AML-193 (cell line): ENCODE measurements at regions not wholly inside any gene's neighbourhood (a gene's known extent, or its start where the extent isn't known, plus 50 kb on each side); places are given as distances from the start of the nearest gene placed in this dataset.

Source experiments
- DNase-seq, 2 experiments: peaks; one replicate each; lab custom pipeline; 2025; lab: John Stamatoyannopoulos, UW

- DNase-seq, result no peak
These were observed 362.9 kb downstream of the ZEB2 start for GRCh38 chr2:144156736-144157640.

DNA sequence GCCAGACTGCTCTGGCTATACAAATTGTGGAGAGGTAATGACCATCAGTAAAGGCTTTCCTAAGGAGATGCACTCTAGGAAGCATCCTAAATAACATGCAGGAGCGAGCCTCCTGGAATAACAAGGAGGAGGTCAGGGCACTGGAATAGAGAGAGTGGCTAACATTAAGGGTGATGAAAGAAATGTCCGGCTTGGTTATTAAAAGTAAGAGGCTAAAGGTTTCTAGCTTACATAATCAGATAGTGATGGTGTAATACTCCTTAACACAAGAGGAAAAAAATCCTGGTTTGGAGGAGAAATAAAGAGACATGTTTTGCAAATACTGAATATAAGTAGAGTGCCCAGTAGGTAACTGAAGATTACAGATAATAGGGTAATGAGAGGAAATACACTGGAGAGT, 365.7 kb downstream of the ZEB2 start:
- DNase-seq, result no peak

DNA sequence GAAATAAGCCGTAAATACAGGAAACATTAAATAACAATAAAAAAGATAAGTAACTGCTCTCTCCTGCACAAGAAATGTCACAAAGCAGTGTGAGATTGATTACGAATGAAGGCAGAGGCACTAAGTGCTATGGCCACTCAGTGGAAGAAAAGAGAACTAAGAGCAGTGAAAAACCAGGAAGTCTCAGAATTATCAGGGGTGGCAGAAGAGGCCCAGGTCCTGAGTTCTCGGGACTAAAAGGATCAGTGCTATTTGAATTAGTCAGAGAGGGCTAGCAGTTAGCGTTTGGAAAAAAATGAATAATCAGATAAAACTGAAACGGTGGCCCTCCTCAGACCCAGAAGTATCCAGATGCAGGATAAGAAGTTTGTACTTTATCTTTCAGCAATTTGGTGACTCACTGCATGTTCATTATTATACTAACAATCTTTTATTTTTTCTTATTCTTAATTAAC, 367.1 kb downstream of the ZEB2 start:
- DNase-seq, result peak; percentile 34 to 47

DNA sequence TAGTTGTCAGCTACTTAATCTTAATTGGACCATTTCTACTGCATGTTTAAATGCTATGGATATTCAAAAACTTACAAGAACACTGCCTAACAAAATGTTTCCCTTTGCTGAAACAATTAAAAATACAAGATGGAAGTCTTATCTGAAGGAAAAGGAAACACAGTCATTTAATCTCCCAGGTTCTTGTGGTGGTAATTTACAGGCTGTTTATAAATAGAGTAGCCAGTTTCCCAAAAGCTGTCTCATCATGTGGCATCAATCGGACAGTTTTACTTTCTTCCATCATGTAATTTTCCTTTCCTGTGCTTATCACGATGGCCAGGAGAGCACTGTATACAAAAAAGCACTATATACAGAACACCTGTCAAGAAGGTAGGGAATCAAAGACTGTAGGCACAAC, 368.1 kb downstream of the ZEB2 start:
- no peak for DNase-seq

GRCh38 chr2:144151405-144151804, 368.5 kb downstream of the ZEB2 start:
- no peak for DNase-seq

DNA sequence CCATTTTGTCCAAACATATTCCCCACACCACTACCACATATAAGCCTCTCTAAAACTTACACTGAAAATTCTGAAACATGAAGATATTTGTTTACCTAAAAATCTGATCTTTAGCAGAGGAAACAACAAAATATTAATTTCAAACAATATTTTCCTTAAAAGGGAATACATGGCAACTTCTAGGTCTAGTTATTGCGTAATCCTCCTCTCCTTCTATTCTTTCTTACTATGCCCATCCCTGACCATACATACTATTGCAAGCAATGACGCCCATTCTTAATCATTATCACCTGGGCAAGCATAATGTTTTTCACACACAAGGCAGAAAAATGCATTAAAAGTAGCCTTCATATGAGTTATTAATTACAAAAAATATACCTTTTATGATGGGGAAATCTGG, 372.6 kb downstream of the ZEB2 start:
- DNase-seq, result no peak

GRCh38 chr2:144146876-144147275, 373.0 kb downstream of the ZEB2 start:
- DNase-seq, result no peak

DNA sequence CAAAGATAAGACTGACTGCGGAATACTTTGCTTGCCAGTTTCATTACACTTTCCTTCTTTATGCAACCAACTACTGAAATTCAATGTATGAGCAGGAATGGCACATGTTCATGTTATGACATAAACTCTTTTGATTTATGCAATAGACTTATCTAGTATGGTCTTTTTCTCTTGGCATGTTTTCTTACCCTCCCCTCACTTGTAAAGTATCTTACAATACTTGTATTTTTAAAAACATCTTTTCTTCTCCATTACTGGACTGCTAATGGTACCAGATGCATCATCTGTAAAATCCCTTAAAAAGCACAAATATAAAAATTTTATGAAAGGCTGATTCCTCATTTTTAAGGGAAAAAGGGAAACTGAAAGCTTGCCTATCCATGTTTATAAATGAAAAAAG, 373.8 kb downstream of the ZEB2 start:
- DNase-seq, result no peak

DNA sequence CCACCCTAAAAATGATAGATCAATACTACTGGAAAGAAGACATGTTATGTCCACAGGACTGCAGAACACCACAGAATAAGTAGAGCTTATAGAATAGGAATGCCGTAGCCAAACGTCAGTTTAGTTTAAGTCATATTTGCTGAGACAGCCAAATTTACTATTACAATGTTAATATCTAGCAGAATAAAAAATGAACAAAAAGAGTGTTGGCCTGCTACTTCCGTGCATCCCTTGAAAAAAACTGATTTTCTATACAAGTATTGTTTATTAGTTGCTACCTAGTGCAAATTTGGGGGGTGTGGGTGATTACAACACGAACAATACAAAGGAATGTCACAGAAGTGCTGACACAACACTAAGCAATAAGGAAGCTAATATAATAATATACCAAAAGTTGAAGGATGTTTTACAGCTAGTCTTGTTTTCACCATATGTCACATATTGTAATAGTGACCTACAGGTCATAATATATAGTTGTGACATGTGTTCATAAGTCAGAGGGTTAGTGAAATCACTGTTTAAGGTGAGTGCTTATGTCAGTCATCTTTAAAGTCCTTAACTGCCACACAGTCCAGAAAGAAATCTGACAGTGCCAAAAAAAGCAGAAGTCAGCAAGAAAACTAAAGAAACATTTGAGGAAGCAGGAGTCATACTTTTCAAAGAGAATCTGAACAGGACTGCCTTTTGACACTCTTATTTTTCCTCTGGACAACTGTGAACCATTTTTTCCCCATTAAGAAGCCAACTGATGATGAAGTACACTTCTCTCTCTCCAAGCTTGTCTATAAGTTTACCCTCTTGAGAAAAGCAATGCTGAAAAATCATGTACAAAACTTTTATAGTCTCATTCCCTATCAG, 376.4 kb downstream of the ZEB2 start:
- DNase-seq, result peak; percentile 33 to 49

DNA sequence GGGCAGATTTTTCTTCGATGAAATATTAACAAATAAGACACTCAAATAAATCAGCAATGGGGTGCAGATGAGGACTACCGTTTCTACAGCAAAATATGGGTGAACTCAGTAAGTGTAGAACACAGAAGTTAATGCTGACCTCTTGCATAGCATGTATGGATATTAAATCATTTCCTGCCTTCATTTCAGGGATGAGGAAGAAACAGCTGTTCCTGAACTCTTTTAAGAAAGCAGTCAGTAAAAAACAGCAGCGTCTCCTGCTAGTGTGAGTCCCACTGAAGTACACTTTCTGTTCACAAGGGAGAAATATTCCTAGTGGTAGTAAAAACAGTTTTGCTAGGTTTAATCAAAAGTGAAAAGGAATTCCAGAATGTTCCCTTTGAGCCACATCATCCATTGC, 379.0 kb downstream of the ZEB2 start:
- DNase-seq, result no peak

DNA sequence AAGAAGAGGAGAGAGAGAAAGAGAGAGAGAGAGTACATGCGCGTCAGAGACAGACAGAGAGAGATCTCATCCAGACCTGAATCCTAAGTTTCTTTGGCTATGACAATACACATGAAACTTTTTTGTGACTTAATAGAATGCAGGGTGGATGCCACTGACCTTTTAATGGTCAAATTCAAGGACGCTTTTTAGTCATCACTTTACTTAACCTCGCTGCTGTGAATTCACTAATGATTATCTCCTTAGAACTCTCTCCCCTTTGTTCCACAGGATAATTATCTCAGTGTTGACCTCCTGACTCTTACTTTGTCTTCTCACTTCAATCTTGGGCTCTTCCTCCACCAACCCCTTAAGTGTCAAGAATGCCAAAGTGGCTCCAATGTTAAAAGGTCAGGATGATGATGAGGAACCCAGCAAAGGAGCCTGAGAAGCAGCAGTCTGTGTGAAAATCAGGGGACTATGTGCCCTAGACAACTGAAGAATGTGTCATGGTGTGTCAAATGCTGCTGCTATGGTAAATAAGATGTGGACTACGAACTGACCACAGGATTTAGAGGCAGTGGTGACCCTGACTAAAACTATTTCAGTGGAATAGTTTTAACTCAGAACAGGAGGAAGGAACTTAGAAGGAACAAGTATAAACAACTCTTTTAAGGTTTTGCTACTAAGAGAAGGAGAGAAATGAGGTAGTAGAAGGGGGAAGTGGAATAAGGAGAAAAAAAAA, 382.1 kb downstream of the ZEB2 start:
- peak in 1 of 2 experiments; percentile 2 for DNase-seq

DNA sequence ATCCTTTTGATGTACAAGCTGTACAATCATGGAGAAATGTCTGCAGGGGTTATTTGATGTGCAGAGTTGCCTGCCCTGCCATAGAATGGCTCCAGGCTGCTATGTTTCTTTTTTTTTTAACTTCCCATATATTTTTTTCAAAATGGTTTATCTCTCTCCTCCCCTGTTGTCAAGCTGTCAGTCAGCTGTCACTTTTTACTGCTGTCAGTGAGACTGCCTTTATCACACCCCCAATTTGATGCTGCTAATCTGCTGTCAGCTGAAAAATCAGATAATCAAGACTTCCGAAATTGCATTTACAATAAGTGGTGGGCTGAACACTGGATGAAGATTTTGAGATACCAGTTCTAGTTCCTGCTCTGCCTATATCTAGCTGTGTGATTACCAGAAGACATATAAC, 382.6 kb downstream of the ZEB2 start:
- no peak for DNase-seq

DNA sequence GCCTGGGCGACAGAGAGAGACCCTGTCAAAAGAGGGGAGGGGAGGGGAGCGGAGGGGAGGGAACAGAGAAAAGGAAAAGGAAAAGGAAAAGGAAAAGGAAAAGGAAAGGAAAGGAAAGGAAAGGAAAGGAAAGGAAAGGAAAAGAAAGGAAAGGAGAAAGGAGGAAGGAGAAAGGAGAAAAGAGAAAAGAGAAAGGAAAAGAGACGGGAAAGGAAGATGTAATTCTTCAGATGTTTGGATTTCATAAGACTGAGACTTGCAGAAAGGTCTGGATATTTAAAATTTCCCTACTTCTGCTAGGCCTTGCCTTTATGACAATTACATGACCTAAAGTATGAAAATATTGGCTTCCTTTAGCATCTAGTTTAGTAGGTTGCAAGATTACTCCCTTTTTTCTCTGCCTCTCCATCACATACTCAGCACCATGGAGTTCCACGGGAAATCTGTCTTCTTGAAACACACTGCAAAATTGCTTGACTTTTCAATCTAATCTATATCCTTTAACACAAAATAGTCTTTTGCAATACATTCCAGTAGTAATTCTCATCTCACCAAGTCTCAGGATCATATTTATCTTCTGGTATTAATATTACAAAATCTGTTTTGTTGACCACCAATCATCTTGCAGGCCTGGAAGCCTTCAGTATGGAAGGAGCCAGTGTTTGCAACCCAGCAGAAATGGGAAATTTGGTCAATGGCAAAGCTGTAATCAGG, 383.5 kb downstream of the ZEB2 start:
- DNase-seq, result no peak

DNA sequence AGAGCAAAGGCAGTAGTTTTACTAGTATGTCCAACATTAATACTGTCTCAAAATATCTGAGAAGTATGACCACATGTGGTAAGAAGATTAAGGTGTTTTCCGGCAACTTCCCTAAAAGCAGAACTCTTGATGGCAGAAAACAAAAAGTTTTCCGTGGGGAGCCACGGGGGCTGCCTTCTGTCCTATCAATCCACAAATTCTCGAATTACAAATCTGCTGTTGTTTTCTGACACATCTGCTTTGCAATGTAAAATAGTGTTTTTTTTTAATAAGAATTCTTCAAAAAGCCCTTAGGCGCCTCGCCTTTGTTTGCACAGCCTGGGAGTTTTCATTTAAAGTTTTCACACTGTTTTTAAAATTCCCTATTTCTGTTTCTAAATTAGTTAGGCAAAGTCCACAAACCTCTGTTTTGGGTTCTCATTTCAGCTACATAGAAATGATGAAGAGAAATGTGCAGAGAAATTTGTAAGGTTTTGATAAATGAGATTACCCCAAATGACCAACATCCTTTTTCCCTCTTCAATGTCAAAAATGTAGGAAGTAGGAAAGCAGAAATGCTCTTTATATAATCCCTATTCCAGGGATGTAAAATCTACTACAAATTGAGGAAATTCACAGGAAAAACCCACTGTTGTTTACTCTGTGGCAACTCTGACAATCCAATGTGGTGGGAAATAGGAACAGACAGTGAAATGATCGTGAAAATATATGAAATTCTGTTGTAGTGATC, 385.8 kb downstream of the ZEB2 start:
- no peak for DNase-seq

DNA sequence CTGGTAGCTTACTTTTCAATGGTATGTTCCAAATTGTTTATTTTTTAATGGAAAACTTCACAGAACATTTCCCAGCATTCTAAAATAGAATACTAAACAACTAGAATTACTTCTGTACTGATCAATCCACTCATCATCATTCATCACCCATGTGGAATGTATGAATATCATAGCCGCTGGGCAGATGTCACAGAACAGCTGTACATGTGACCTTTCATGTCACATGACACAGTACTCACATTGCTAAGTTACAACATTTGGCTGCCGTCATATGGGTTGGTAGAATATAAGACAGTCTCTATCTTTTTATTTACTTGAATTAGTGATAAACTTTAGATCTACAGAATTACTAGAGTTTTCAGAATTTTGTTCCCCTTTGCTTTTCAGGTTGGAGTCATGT, 387.6 kb downstream of the ZEB2 start:
- DNase-seq, result no peak

DNA sequence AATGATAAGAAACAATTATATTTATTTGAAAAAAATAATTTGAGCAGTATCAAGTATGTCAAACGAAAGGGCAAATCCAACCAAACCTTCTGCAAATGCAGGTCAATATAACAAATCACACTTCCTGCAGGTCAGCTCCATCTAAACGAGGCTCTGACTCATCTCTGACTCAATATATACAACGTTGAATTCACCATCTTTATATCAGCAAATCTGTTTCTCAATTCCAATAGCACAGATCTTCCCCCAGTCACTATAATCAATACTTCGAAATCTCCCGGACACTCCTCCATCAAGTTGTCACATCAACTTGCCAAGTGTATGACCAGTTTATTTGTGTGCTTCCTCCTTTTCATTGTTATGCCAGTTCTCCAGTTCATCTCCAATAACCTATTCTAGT, 388.9 kb downstream of the ZEB2 start:
- no peak for DNase-seq

- no peak for DNase-seq
These were observed 389.4 kb downstream of the ZEB2 start for GRCh38 chr2:144130551-144130950.

DNA sequence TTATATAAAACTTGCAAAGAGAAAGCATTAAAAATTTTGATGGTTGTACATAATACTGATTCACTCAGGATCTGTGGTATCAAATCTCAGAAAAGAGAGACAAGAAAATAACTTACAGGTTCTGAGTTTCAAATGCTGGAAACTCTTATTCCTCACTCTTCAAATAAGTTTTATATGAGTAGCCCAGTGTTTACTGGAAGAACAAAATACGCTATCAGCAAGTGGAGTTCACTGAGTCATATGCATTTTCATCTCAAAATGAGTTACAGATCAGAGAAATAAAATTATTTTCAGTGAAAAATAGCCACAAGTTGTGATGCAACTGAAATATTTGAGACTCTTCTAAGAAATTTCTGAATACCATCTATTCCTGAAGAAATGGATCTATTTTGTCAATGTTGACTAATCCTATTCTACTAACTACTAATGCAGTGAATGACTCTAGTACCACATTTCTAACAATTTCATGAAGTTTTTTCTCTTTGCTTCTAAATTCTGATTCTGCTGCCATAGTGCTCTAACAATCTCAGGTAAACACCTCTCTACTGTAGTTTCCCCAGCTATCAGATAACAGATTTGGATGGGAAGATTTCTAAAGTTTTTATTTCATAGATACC, 391.7 kb downstream of the ZEB2 start:
- no peak for DNase-seq

DNA sequence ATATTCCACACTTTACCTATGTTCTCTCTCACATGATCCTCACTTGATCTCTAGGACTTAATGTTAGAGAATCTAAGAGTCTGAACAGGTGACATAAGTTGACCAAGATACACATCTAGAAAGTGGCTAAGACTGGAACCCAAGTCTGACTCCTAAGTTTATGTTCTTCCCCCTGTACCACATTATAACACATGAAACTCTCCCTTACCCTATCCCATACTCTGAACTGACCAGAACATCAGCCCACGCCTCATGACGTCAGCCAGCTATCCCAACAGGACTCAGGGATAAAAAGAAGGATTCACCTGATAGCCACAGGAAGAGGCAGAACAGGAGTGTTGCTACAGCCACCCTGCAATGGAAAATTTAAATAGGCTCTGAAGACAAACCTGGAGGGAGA, 392.2 kb downstream of the ZEB2 start:
- no peak for DNase-seq

GRCh38 chr2:144126302-144126701, 393.6 kb downstream of the ZEB2 start:
- DNase-seq, result no peak

GRCh38 chr2:144125751-144126150, 394.2 kb downstream of the ZEB2 start:
- no peak for DNase-seq
